Hematopoietic multipotent progenitor cell treated with erythropoietin and hydrocortisone succinate and interleukin-3 and kit ligand, for 17 days (in vitro differentiated cells): ENCODE measurements at regions not wholly inside any gene's neighbourhood (a gene's known extent, or its start where the extent isn't known, plus 50 kb on each side); places are given as distances from the start of the nearest gene placed in this dataset.

Experiments
- DNase-seq: peaks from one replicate; pipeline ENCODE4 v3.0.0-alpha.2; 2015; ENCODE audit warnings: low spot score

GRCh38 chr10:123409426-123409825 is 255.2 kb downstream of the BUB3 start:
- DNase-seq, result no peak

- no peak for DNase-seq
Measured at GRCh38 chr10:123409884-123410283, 255.7 kb downstream of the BUB3 start.

GRCh38 chr10:123413353-123413752 is 252.8 kb upstream of the GPR26 start:
- DNase-seq, result no peak

- DNase-seq, result no peak
Measured at GRCh38 chr10:123415523-123415922, 250.6 kb upstream of the GPR26 start.

GRCh38 chr10:123417414-123417813 is 248.7 kb upstream of the GPR26 start:
- DNase-seq, result no peak

GRCh38 chr10:123421461-123421860 is 244.7 kb upstream of the GPR26 start:
- DNase-seq, result no peak

- DNase-seq, result no peak
Measured at GRCh38 chr10:123422261-123422660, 243.9 kb upstream of the GPR26 start.

GRCh38 chr10:123424537-123424936 is 241.6 kb upstream of the GPR26 start:
- DNase-seq, result no peak

- DNase-seq, result no peak
Measured at GRCh38 chr10:123425680-123426079, 240.5 kb upstream of the GPR26 start.

- no peak for DNase-seq
Measured at GRCh38 chr10:123427165-123427786, 238.9 kb upstream of the GPR26 start.

- DNase-seq, result no peak
Measured at GRCh38 chr10:123428391-123428790, 237.8 kb upstream of the GPR26 start.

- DNase-seq, result no peak
Measured at GRCh38 chr10:123429706-123430221, 236.4 kb upstream of the GPR26 start.

- DNase-seq, result no peak
Measured at GRCh38 chr10:123433539-123433938, 232.6 kb upstream of the GPR26 start.

GRCh38 chr10:123434435-123435039 is 231.6 kb upstream of the GPR26 start:
- no peak for DNase-seq

GRCh38 chr10:123442901-123443300 is 223.3 kb upstream of the GPR26 start:
- DNase-seq, result no peak

GRCh38 chr10:123443924-123444323 is 222.2 kb upstream of the GPR26 start:
- no peak for DNase-seq

GRCh38 chr10:123445261-123445775 is 220.8 kb upstream of the GPR26 start:
- DNase-seq, result no peak

- DNase-seq, result no peak
Measured at GRCh38 chr10:123446449-123447156, 219.6 kb upstream of the GPR26 start.

GRCh38 chr10:123449234-123449962 is 216.8 kb upstream of the GPR26 start:
- DNase-seq, result no peak

GRCh38 chr10:123450956-123451605 is 215.1 kb upstream of the GPR26 start:
- DNase-seq, result no peak

GRCh38 chr10:123451618-123452245 is 214.4 kb upstream of the GPR26 start:
- no peak for DNase-seq
